ENCODE measurements at regions not wholly inside any gene's neighbourhood (a gene's known extent, or its start where the extent isn't known, plus 50 kb on each side); places are given as distances from the start of the nearest gene placed in this dataset.

DNA sequence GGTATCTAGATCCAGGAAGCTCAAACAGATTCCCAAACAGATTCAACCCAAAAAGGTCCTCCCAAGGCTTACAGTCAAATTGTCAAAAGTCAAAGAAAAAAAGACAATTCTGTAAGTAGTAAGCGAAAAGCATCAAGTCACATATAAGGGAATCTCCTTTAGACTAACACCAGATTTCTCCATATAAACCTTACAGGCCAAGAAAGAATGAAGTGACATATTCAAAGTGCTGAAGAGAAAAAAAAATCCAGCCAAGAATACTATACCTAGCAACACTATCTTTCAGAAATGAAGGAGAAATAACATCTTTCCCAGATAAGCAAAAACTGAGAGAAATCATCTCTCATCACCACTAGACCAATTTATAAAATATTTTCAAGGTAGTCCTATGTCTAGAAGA, 79.6 kb upstream of the LGR5 start:
- no peaks in the 10 kb centered on the region for H3K9me3 ChIP-seq (ENCODE audit: low read length)
- intact Hi-C loops (cut with micrococcal nuclease) = no loop called here
- no peaks in the 10 kb centered on the region for H3K36me3 ChIP-seq (ENCODE audit: low read depth, low read length)
- DNase-seq (no peak), ATAC-seq (no peak)
- no peak overlapping the region for H2AFZ ChIP-seq (ENCODE audit: low read length)
- H3F3A ChIP-seq (ENCODE audit: low read length, unreplicated experiment) = no peaks in the 10 kb centered on the region
- H3K27me3 ChIP-seq (ENCODE audit: low read length) = no peaks in the 10 kb centered on the region
- no peak overlapping the region for H3K4me3 ChIP-seq (ENCODE audit: low read length)
- H4K20me1 ChIP-seq (ENCODE audit: low read length) = no peaks in the 10 kb centered on the region
- ChIA-PET CTCF (no interaction called here), POLR2A (ENCODE audit: unreplicated experiment) (no interaction called here)
- H3K79me2 ChIP-seq (ENCODE audit: low read length) = no peaks in the 10 kb centered on the region
- H3K9me2 ChIP-seq (replicated peaks; ENCODE audit: low read length) = no peaks in the 10 kb centered on the region
- H3K27ac ChIP-seq (ENCODE audit: low read length) = no peak overlapping the region
- no peak overlapping the region for H3K4me2 ChIP-seq (ENCODE audit: low read length)
- no TSS peak for BruUV-seq (replicated peaks)
- TF ChIP-seq EZH2 (IDR thresholded peaks at IDR 0.05; ENCODE audit: low read length, unreplicated experiment) (no peak), EZH2phosphoT487 (IDR thresholded peaks at IDR 0.05; ENCODE audit: borderline replicate concordance, low read length) (no peak)
- TF ChIP-seq, protein P1, sequence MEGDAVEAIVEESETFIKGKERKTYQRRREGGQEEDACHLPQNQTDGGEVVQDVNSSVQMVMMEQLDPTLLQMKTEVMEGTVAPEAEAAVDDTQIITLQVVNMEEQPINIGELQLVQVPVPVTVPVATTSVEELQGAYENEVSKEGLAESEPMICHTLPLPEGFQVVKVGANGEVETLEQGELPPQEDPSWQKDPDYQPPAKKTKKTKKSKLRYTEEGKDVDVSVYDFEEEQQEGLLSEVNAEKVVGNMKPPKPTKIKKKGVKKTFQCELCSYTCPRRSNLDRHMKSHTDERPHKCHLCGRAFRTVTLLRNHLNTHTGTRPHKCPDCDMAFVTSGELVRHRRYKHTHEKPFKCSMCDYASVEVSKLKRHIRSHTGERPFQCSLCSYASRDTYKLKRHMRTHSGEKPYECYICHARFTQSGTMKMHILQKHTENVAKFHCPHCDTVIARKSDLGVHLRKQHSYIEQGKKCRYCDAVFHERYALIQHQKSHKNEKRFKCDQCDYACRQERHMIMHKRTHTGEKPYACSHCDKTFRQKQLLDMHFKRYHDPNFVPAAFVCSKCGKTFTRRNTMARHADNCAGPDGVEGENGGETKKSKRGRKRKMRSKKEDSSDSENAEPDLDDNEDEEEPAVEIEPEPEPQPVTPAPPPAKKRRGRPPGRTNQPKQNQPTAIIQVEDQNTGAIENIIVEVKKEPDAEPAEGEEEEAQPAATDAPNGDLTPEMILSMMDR (conservative IDR thresholded peaks at IDR 0.05; ENCODE audit: low read depth, low read length) = no peak
- H3K4me1 ChIP-seq (ENCODE audit: insufficient read depth, low read length) = peaks cover 3% of the 10 kb centered on the region; the same call in 1 of the 2 replicates
- H3K9ac ChIP-seq (ENCODE audit: low read length) = no peak overlapping the region

DNA sequence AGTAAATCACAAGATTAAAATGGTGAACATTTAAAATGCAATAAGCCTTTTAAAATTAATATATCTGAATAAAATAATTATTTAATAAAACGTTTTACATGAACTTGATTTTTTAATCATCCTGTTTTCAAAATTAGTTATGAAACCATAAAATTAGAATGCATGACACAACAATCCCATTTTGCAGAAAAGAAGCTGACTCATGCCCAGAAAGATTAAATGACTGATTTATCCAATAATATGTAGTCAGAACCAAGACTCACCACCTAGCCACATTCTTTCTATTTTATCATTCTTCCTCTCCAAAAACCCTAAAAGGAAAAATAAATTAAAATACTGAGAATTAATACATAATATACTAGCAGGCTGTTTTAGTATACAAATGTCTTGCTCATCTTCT, 83.0 kb upstream of the LGR5 start:
- DNase-seq (peak; percentile 21), ATAC-seq (no peak)
- Histone ChIP-seq H3K4me1 (ENCODE audit: insufficient read depth, low read length) (peaks cover 3% of the 10 kb centered on the region; the same call in 1 of the 2 replicates), H3K79me2 (ENCODE audit: low read length) (no peaks in the 10 kb centered on the region), H3K27ac (ENCODE audit: low read length) (no peak overlapping the region), H3F3A (ENCODE audit: low read length, unreplicated experiment) (no peaks in the 10 kb centered on the region), H4K20me1 (ENCODE audit: low read length) (no peaks in the 10 kb centered on the region), H3K4me2 (ENCODE audit: low read length) (no peak overlapping the region), H3K36me3 (ENCODE audit: low read depth, low read length) (no peaks in the 10 kb centered on the region), H3K9ac (ENCODE audit: low read length) (no peak overlapping the region), H3K9me3 (ENCODE audit: low read length) (no peaks in the 10 kb centered on the region), H3K9me2 (replicated peaks; ENCODE audit: low read length) (no peaks in the 10 kb centered on the region), H3K27me3 (ENCODE audit: low read length) (no peaks in the 10 kb centered on the region), H3K4me3 (ENCODE audit: low read length) (no peak overlapping the region), H2AFZ (ENCODE audit: low read length) (no peak overlapping the region)
- no TSS peak for BruUV-seq (replicated peaks)
- intact Hi-C loops (cut with micrococcal nuclease) = no loop called here
- POLR2A ChIA-PET (ENCODE audit: unreplicated experiment) = no interaction called here
- CTCF ChIA-PET = no interaction called here
- TF ChIP-seq, protein P1 (conservative IDR thresholded peaks at IDR 0.05; ENCODE audit: low read depth, low read length) = no peak
- TF ChIP-seq EZH2phosphoT487 (IDR thresholded peaks at IDR 0.05; ENCODE audit: borderline replicate concordance, low read length) = no peak
- no peak for TF ChIP-seq EZH2 (IDR thresholded peaks at IDR 0.05; ENCODE audit: low read length, unreplicated experiment)

DNA sequence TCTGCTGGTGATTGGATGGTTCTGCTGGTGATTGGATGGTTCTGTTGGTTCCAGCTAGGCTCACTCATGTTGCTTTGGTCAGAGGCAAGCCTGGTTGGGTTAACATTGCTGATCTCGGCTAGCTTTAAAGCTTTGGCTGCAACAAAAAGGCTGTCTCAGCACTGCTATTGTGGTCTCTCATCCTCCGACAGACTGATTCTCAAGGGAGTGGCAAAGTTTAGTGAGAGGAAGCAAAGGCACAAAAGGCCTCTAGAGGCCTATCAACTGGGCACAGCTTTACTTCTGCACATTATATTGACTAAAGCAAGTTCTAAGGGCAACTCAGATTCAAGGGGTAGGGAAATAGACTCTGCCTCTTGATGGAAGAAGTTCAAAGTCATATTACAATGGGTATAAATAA, 84.7 kb upstream of the LGR5 start:
- TF ChIP-seq EZH2 (IDR thresholded peaks at IDR 0.05; ENCODE audit: low read length, unreplicated experiment) = no peak
- TF ChIP-seq, protein P1 (conservative IDR thresholded peaks at IDR 0.05; ENCODE audit: low read depth, low read length) = no peak
- TF ChIP-seq EZH2phosphoT487 (IDR thresholded peaks at IDR 0.05; ENCODE audit: borderline replicate concordance, low read length) = no peak
- H3F3A ChIP-seq (ENCODE audit: low read length, unreplicated experiment) = no peaks in the 10 kb centered on the region
- no peak overlapping the region for H2AFZ ChIP-seq (ENCODE audit: low read length)
- H3K4me2 ChIP-seq (ENCODE audit: low read length) = no peak overlapping the region
- POLR2A ChIA-PET (ENCODE audit: unreplicated experiment) = no interaction called here
- BruUV-seq (replicated peaks) = no TSS peak
- no peaks in the 10 kb centered on the region for H3K9me2 ChIP-seq (replicated peaks; ENCODE audit: low read length)
- no peaks in the 10 kb centered on the region for H3K27me3 ChIP-seq (ENCODE audit: low read length)
- H4K20me1 ChIP-seq (ENCODE audit: low read length) = no peaks in the 10 kb centered on the region
- ATAC-seq (no peak), DNase-seq (no peak)
- no peak overlapping the region for H3K27ac ChIP-seq (ENCODE audit: low read length)
- no peaks in the 10 kb centered on the region for H3K9me3 ChIP-seq (ENCODE audit: low read length)
- CTCF ChIA-PET = no interaction called here
- no peaks in the 10 kb centered on the region for H3K36me3 ChIP-seq (ENCODE audit: low read depth, low read length)
- H3K4me3 ChIP-seq (ENCODE audit: low read length) = no peak overlapping the region
- H3K4me1 ChIP-seq (ENCODE audit: insufficient read depth, low read length) = peaks cover 3% of the 10 kb centered on the region; the same call in 1 of the 2 replicates
- H3K79me2 ChIP-seq (ENCODE audit: low read length) = no peaks in the 10 kb centered on the region
- no peak overlapping the region for H3K9ac ChIP-seq (ENCODE audit: low read length)
- intact Hi-C loops (cut with micrococcal nuclease) = no loop called here

All from PC-3 (cell line).